Mucosa of stomach (tissue), 1 donor: ENCODE measurements at regions not wholly inside any gene's neighbourhood (a gene's known extent, or its start where the extent isn't known, plus 50 kb on each side); places are given as distances from the start of the nearest gene placed in this dataset.

Source experiments
- H3K27me3 ChIP-seq: one replicate; pipeline ENCODE4 v1.7.0; 2013; ENCODE audit warnings: mild to moderate bottlenecking, low read length; ENCODE audit not compliant: control insufficient read depth, insufficient read depth
- H3K36me3 ChIP-seq: one replicate; pipeline ENCODE4 v1.7.0; 2013; ENCODE audit warnings: low read length; ENCODE audit not compliant: control insufficient read depth, insufficient read depth
- H3K4me1 ChIP-seq: one replicate; pipeline ENCODE4 v1.7.0; 2013; ENCODE audit warnings: mild to moderate bottlenecking, low read length; ENCODE audit not compliant: control insufficient read depth, insufficient read depth
- H3K4me3 ChIP-seq: one replicate; pipeline ENCODE4 v1.7.0; 2013; ENCODE audit warnings: low read length
- H3K9ac ChIP-seq: one replicate; pipeline ENCODE4 v1.7.0; 2013; ENCODE audit warnings: mild to moderate bottlenecking, low read length, moderate library complexity
- H3K9me3 ChIP-seq: one replicate; pipeline ENCODE4 v1.7.0; 2013; ENCODE audit warnings: mild to moderate bottlenecking, low read length, moderate library complexity; ENCODE audit not compliant: control insufficient read depth
- donor health status: Pancreatic carcinoma.

DNA sequence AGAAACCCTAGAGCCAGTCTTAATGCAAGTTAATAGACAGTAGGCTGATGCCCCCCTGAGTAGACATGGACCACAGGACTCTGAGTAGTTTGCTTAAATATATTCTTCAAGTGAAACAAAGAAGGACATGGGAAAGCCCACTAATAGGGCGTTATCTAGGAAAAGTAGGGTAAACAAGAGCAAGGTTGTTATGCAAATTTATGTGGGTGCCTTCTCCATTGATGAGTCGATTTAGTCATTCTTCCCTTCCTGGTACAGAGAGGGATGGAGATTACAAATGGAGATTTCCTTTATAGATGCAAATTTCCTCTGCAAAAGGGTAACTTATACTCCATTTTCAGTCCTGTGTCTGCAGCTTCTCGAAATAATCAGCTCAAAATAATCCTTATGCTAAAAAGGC lies 262.0 kb downstream of the CD83 start:
- no peak overlapping the region for H3K9ac ChIP-seq
- H3K4me3 ChIP-seq = no peak overlapping the region
- no peaks in the 10 kb centered on the region for H3K36me3 ChIP-seq
- no peaks in the 10 kb centered on the region for H3K27me3 ChIP-seq
- no peaks in the 10 kb centered on the region for H3K9me3 ChIP-seq
- H3K4me1 ChIP-seq = peaks cover 5% of the 10 kb centered on the region

DNA sequence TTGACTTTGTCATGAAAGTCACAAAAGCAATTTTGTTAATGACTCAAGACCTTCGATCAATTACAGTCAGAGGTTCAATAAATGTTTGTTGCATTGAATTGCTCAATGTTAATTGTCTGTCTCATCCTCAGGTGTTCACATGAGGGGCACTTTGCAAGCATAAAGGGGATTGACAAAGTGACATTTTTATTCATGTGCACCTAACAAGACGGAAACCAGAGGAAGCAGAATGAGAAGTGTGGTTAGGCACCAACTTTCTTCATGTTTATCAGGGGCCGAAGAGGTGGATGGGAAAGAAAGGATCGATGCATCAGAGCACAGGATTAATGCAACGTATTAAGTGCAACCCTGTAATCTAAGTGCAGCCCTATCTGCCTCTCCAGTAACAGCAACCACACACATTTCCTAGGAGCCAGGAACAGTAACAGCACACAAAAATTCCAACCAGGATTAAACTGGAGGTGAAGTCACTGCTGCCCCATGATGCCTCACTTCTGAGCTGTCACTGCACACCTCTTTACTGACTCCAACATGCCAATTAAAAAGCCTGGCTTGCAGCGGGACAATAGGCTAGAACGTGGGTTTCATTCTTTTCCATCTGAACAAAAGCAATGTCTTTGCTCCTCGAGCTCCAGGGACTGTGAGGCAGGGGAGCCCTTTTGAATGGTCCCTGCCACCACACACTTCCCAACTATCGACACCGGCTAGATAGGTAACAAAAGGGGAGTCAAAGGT lies 262.7 kb downstream of the CD83 start:
- H3K9ac ChIP-seq = no peak overlapping the region
- H3K4me3 ChIP-seq = no peak overlapping the region

DNA sequence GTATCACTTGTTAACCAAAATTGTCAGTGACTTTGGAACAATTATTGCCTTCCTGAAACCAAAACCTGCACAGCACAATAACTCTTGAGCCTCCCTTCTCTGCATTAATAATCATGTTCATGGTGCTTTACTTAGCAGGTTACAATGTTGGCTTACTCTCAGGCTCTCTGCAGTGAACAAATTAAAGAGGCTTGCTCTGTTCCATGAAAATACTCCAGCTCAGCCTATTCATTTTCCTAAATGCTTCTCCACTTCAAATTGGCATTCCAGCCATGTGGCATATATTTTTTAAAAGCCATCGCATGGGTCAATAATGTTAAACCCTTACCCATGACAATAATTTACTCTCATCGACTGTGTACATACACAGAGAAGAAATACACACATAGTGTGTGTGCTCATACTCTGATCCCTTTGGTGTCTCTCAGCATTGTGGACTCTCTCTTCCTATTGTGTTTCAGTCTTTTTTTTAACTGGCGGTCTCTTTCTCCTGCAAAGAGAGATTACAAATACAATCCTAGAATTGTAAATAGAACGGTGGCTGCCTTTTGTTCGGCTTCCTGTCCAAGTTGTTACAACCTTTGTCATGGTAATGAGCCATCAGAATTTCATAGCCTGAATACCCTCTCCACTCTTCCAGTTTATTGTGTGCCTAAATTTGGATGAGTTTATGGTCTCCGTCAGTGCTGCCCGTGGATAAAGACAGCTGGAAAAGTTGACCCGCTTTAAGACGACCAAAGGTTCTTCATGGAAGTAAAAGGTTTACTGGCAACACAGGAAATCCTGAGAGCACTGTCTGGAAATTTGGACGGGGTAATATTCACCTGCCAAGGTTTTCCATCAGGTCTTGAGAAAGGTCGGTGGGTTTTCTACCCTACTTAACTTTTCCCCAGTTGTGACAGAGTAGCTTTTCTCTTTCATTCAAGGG lies 263.6 kb downstream of the CD83 start:
- Histone ChIP-seq H3K4me1 (peaks cover 8% of the 10 kb centered on the region), H3K9ac (no peak overlapping the region), H3K4me3 (no peak overlapping the region), H3K36me3 (no peaks in the 10 kb centered on the region), H3K9me3 (no peaks in the 10 kb centered on the region), H3K27me3 (no peaks in the 10 kb centered on the region)

More for the DNA sequence above, 262.7 kb downstream of the CD83 start:
- no peaks in the 10 kb centered on the region for H3K36me3 ChIP-seq
- H3K27me3 ChIP-seq = no peaks in the 10 kb centered on the region
- peaks cover 8% of the 10 kb centered on the region for H3K4me1 ChIP-seq
- H3K9me3 ChIP-seq = no peaks in the 10 kb centered on the region

DNA sequence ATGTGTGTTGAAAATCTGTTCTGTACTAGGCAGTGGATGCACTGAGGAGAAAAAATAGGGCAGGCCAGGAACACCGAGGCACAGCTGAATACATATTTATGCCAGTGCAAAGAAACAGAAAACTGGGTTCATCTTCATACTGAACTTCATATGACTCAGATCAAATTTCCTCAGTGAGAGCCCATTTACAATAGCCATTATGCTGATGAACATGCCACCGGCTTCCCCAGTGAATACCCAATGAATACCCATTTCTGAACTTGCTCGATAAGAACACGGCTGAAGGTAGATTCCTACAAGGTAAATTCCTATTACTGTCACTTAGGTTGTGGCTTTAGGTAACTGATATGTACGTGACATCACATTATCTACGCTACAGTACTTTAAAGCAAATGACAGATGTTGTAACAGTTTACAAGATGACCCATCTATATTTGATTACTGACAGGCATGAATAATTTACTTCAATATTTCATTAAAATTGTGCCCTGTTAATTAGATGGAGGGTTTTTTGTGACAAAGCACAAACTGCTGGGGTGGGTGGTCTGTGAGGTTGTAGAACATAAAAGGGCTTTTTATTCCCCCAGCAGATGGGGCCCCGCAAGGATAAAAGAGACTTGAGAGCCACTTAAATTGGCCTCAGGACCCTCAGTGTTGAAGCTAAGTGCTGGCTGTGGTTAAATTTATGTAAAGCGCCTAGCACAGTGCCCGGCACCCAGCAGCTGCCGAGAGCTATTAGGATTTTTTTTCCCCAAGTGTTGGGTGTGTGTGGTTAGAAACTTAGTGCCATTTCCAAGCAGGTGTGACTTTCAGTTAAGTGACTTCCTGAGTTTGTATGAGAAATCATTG lies 264.5 kb downstream of the CD83 start:
- no peaks in the 10 kb centered on the region for H3K27me3 ChIP-seq
- H3K9me3 ChIP-seq = no peaks in the 10 kb centered on the region
- H3K4me3 ChIP-seq = no peak overlapping the region
- no peak overlapping the region for H3K9ac ChIP-seq
- H3K4me1 ChIP-seq = peaks cover 8% of the 10 kb centered on the region
- H3K36me3 ChIP-seq = no peaks in the 10 kb centered on the region

DNA sequence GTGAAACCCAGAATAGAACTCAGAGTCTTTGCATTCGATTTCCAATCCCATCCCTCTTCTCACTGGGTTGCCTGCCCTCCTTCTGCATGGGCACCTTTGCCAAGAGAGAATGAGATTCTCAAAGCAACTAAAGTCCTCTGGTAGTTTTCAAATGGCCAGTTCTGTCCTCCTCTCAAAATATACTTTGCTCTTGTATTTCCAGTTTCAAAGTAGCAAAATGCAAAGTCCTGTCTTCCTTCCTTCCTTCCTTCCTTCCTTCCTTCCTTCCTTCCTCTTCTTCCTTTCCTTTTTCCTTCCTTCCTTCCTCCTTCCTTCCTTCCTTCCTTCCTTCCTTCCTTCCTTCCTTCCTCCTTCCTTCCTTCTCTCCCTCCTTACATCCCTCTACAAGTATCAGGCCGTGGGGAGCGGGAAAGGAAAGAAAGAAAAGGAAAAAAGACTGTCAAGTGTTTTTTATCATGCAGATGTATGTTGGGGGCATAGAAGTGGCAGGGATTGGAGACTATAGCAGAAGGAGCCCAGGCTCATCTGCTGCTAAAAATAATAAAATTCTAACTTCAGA lies 265.2 kb downstream of the CD83 start:
- peaks cover 8% of the 10 kb centered on the region for H3K4me1 ChIP-seq
- H3K4me3 ChIP-seq = no peak overlapping the region
- no peaks in the 10 kb centered on the region for H3K27me3 ChIP-seq
- no peak overlapping the region for H3K9ac ChIP-seq
- no peaks in the 10 kb centered on the region for H3K9me3 ChIP-seq
- no peaks in the 10 kb centered on the region for H3K36me3 ChIP-seq

DNA sequence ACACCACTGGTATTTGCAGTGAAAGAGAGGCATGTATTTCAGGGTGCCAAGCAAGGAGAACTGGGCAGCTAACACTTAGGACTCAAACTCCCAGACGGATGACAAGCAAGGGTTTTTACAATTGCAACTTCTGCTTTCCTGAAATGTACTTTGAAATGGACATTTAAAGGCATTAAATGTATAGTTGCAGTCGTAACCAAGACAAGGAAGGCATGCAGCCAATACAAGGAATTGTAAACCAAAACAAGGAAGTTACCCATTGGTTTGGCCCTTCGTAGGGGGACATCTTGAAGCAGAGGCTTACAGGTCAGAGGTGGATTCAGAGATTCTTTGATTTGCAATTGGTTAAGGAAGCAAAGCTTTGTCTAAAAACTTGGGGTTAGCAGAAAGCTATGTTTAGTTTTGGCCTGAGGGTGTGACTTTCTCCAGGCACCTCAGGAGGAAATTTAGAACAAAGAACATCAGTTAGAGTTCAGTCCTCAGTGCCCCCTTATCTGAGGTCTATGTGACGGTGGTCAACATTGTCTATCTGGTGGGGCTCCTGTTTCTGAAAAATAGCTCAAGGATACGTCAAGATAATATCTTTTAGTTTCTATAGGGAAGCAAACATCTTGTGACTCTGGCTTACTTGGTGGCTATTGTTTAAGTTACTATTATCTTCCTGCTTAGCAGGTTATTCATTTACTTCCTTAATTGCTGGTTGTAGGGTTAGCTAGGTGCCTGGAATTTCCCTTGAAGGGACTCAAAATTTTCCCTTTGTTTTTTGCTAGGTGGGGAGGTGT lies 266.0 kb downstream of the CD83 start:
- H3K4me1 ChIP-seq = peaks cover 8% of the 10 kb centered on the region
- H3K9ac ChIP-seq = no peak overlapping the region
- H3K36me3 ChIP-seq = no peaks in the 10 kb centered on the region
- no peaks in the 10 kb centered on the region for H3K27me3 ChIP-seq
- no peak overlapping the region for H3K4me3 ChIP-seq
- no peaks in the 10 kb centered on the region for H3K9me3 ChIP-seq

DNA sequence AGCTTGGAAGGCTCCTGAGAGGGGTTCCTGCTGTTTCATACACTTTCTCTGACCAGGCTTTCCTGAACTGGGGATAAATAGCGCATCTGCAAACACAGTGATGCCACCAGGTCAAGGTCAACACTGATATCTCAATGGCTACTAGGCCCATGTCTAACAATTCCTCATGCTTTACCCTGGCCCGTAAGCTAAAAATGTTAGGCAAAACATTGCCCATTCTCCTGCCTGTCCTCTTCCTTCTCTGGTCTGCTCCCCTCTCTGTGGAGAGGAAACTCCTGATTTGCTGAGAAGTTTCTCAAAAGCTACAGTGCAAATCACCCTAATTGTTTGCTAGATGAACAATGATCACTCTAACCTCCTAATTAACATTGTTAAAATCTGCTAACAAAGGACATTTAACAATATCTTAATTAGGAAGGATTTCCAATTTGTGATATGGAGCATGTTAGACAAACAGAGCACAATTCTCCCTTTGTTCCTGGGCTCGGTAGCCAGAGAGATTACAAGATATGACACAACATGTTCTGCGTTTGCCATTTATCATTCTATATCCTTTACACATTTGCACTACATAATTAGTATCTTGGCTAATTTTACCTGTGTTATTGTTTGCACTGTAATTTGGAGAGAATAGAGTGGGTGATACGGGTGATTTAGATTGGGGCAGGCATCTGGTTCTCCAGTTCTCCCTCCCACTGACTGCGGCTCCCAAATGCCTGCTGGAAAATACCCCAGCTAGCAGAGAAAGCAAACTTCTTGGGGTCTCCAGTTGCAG lies 266.8 kb downstream of the CD83 start:
- H3K27me3 ChIP-seq = no peaks in the 10 kb centered on the region
- no peaks in the 10 kb centered on the region for H3K36me3 ChIP-seq
- no peaks in the 10 kb centered on the region for H3K9me3 ChIP-seq
- H3K4me1 ChIP-seq = peaks cover 8% of the 10 kb centered on the region
- no peak overlapping the region for H3K9ac ChIP-seq
- no peak overlapping the region for H3K4me3 ChIP-seq

DNA sequence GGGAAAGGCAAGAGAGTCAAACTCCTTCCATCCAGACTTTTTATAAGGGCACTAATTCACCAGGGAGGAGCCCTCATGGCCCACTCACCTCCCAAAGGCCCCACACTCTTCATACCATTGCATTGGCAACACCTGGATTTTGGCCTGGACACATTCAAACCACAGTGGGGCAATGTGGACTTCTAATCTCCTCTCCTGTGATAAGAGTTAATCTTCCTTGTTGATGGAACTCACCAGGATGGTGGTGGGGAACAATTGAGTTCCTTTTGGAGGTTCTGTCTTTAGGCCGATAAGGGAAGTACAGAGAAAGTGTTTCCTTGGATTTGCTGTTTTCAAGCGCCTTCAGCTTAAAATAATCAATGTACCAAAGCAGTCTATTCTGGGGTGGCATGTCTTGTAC lies 268.7 kb downstream of the CD83 start:
- Histone ChIP-seq H3K27me3 (no peaks in the 10 kb centered on the region), H3K9ac (no peak overlapping the region), H3K4me3 (no peak overlapping the region), H3K9me3 (no peaks in the 10 kb centered on the region), H3K36me3 (no peaks in the 10 kb centered on the region), H3K4me1 (peaks cover 8% of the 10 kb centered on the region)

DNA sequence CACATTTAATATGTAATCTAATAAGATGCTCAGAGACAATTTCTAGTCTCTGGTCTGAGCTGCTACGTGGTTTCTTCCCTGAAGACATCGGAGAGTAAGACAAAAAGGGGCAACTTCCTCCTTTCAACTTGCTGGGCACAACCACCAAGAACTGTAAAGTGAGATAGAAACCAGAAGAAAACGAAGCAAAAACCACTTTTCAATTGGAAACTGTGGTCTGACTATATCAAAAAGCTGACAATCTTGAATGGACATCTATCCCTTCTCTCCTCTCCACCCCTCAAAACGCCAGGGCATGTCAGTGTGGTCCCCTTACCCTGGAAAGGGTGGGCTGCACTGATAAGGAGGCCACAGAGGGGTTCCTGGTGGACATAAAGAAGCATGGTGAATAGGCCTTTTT lies 269.1 kb downstream of the CD83 start:
- Histone ChIP-seq H3K27me3 (no peaks in the 10 kb centered on the region), H3K4me3 (no peak overlapping the region), H3K9me3 (no peaks in the 10 kb centered on the region), H3K4me1 (peaks cover 8% of the 10 kb centered on the region), H3K36me3 (no peaks in the 10 kb centered on the region), H3K9ac (no peak overlapping the region)

DNA sequence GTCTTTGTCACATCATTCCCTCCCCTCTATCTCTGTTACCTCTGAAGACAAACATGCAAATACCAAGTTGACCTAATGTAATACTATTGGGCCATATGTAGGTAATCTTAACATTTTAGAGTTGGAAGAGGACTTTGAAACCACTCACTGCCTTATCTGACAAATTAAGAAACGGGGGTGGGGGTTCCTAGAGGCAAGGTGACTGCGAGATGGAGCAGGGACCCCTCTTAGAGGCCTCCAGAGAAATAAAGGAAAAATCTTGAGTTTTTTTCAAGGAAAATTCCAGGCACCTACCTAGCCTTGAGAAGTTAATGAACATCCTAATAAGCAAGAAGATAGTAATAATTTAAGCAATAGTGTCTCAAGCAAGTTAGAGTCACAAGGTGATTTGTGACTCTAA lies 270.8 kb downstream of the CD83 start:
- H3K4me3 ChIP-seq = no peak overlapping the region

More for the DNA sequence above, 270.8 kb downstream of the CD83 start:
- peaks cover 8% of the 10 kb centered on the region for H3K4me1 ChIP-seq
- H3K9me3 ChIP-seq = no peaks in the 10 kb centered on the region
- no peak overlapping the region for H3K9ac ChIP-seq
- H3K27me3 ChIP-seq = no peaks in the 10 kb centered on the region
- H3K36me3 ChIP-seq = no peaks in the 10 kb centered on the region
